Renal pelvis (tissue), 1 donor: ENCODE measurements at regions not wholly inside any gene's neighbourhood (a gene's known extent, or its start where the extent isn't known, plus 50 kb on each side); places are given as distances from the start of the nearest gene placed in this dataset.
A peak's percentile ranks its signal among the peaks of the same experiment; 100 is the strongest.

Source experiments
- DNase-seq: peaks from one replicate; pipeline ENCODE4 v3.0.0-alpha.2; 2013

DNA sequence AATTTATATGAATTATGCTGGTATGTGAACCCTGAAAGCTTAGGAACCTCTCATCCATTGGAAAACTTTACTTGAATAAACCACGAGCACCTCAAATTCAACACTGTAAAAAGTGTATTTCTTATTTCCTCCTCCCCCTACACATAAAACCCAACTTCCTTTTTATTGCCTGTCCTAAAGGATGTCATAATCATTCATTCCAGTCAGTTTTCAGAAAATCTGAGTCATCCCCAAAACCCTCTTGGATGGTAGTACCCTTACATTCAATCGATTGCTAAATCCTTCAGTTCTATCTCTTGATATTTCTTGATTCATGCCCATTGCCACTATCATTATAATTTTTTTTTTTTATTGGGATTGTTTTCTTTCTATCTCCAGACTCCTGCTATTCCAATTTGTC lies 91.1 kb upstream of the ATP8A1 start:
- DNase-seq = no peak

DNA sequence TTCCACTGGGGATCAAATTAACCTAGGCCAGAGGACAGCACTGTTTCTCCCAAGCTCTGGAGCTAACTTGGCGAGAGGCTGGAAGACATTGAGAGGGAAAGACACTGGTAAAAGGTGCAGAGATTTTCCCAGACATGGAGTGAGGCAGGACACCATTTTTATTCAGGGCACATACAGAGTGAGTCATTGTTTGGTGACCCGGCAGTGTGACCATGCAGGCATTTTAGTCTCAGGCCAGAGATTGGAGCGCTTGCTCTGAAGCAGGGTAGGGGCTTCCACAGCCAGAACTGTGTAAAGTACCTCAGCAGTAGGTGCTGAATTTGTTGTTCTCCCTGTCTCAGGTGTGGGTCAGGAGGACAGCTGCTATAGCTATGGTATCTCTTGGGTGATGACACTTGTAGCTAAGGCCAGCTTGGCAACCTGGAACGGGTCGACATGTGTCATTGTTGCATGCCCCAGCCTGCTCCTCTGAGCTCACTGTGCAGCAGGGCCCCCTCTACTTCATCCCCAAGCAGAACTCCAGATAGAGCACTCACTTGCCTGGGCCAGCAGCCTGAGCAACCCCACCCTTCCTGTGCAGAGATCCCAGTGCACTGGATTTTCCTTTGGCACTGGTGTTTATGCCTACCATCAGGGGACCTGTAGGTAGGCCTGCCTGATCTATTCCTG lies 79.8 kb upstream of the ATP8A1 start:
- no peak for DNase-seq

- no peak for DNase-seq
Measured at GRCh38 chr4:42733380-42733779, 76.5 kb upstream of the ATP8A1 start.

GRCh38 chr4:42732776-42733175 lies 75.9 kb upstream of the ATP8A1 start:
- DNase-seq = no peak

GRCh38 chr4:42729505-42730237 lies 72.8 kb upstream of the ATP8A1 start:
- DNase-seq = no peak

- DNase-seq = no peak
Measured at GRCh38 chr4:42724451-42724850, 67.5 kb upstream of the ATP8A1 start.

DNA sequence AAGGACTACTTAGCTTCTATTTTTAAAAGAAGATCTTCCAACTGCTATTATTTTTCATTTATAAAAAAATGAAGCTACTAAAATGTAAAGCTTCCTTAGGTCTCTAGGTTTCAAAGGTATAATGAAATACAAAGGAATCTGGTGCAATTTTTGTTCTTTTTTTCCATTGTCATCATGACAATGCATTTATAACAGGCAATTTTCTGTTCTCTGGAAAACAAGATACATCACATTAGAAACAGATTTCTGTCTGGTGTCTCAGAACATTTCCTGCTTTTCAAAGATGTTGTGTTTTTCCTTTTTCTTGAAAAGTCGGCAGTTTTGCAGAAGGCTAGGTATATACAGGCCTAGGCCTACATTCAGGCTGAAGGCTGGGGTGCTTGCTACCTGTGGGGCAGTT lies 63.6 kb upstream of the ATP8A1 start:
- no peak for DNase-seq

- DNase-seq = no peak
Measured at GRCh38 chr4:42719257-42719656, 62.4 kb upstream of the ATP8A1 start.

- no peak for DNase-seq
Measured at GRCh38 chr4:42718336-42718735, 61.4 kb upstream of the ATP8A1 start.

- no peak for DNase-seq
Measured at GRCh38 chr4:42716996-42717395, 60.1 kb upstream of the ATP8A1 start.

GRCh38 chr4:42715807-42716482 lies 59.0 kb upstream of the ATP8A1 start:
- DNase-seq = no peak

DNA sequence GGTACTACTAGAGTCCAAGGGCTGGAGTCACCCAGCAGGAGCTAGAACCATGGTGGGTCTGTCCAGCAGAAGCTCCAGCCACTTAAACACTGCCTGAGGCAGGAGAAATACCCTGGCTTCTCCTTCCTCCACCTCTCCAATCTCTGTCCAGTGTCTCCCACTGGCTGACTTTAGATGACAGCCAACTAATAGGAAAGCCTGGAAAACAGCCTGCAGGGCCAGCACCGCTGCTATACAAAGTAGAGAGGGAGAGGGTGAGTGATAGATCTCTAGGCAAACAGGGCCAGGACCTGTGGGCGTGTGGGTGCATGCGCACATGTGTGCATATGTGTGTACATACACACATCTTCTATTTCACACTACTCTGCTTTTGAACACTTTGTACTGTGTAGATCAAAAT lies 56.5 kb upstream of the ATP8A1 start:
- DNase-seq = no peak

- DNase-seq = no peak
Measured at GRCh38 chr4:42712854-42713253, 55.9 kb upstream of the ATP8A1 start.

DNA sequence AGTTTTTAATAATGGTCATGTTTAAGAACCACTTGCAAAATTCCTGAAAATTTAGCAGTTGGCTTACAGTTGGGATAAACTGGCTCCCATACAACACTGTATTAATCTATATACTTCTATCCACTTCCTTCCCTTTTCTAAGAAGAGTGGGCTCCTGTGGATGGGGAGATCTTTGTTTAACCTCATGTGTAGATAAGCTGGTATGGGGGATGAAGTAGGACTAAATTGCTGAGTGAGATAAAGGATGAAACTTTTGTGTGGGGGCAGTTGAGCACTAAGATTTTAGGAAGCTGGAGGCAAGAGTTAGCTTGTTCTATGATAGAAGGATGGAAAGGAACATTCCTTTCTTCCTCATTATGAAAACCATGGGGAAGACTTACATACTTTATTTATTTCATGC lies 54.6 kb upstream of the ATP8A1 start:
- no peak for DNase-seq

DNA sequence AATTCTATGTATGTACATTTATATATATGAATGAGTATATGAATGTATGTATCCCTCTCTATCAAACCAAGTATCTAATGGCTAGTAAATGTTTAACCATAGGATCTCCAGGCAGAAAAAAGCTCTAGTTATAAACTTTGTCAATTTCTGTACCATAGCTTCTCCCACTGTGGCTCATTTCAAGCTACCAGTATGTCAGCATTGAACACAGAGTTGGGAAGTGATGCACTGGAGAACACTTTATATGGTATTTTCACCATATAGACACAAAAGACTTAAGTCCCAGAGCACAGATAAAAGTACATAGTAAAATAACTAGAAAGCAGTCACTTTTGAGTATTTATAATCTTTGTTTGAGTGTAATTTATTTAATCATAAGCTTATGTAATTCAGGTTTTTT lies 53.9 kb upstream of the ATP8A1 start:
- DNase-seq = no peak

GRCh38 chr4:42710329-42710728 lies 53.4 kb upstream of the ATP8A1 start:
- no peak for DNase-seq

GRCh38 chr4:42709392-42710065 lies 52.6 kb upstream of the ATP8A1 start:
- DNase-seq = peak; percentile 15

DNA sequence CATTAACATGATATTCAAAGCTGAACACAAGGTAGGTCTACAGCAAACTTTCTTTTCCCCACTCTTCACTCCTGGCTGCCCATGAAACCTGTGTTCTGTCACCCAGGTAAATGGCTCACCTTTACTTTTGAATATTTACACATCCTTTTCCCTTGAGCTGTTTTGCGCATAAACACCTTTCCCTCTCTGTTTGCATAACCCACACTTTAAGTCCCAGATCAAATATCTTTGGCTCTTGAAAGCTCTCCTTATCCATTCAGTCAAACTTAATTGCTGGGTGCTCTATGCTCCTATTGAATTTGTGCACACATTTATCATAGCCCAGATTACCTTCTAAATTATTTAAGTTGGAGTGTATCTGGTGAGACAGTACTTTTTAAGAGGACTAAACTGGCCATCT lies 51.7 kb upstream of the ATP8A1 start:
- no peak for DNase-seq
